GM21447 (cell line): ENCODE measurements at regions not wholly inside any gene's neighbourhood (a gene's known extent, or its start where the extent isn't known, plus 50 kb on each side); places are given as distances from the start of the nearest gene placed in this dataset.

ENCODE experiments used
- ATAC-seq: cut with Tn5 transposase; IDR thresholded peaks from one replicate; pipeline ENCODE4 v1.9.1; 2021; ENCODE audit not compliant: unreplicated experiment

- no peak for ATAC-seq
These were observed 55.7 kb downstream of the CXCR4 start for GRCh38 chr2:136062066-136062837.

DNA sequence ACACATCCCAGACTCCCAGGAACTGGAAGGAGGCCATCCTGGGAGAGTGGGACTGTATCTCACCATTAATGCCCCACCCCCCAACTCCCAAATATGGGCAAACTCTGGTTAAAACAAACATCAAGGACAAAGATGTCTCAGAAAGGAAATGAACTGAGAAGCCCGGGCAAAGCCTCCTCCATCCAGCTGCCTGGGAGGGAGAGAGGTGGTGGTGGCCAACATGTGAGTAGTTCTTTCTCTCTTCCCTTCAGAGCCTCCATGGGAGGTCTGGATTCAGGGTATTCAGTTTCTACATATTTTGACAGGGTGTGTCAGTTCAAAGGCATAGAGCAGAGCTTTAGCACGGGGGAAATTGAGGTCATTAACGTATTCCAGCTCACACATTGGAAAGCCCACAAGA lies 57.5 kb downstream of the CXCR4 start:
- ATAC-seq, result no peak

DNA sequence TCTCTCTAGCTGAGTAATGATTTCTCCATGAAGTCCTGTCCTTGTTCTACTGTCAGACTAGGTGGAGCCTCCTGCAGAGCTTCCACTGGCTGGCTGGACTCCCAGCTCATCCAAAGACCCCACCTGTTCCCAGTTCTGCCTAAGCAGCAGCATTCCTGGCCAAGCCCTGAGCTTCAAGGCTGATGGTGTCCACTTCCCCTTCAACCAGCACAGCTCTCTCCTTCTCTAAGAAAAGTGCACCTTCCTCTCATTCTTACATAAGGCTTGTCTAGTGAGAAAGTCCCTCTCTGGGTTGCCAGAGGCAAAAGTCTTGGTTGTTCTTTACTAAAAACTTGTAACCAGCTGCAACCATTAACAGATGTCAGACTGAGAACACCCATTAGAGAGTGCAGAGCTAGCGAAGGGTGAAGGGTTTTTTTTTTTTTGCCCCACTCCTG lies 58.9 kb downstream of the CXCR4 start:
- peak; percentile 41 for ATAC-seq

DNA sequence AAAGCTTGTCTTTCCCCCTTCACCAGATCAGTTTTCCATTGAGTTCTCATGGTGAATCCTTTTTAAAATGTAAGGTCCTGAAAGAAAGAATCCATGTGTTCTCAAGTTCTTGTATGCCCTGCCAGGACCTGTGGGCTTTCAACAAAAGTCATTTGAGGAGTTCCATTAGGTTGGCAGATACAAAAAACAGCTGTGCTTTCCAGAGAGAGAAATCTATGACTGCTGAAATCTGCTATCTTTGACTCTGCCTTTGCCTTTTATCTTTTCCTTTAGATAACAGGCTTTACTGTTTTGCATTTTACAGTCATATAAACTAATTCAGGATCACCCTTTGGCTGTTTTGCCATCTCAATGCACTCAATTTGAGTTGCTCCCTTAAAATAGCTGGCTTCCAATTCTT lies 59.7 kb downstream of the CXCR4 start:
- no peak for ATAC-seq

DNA sequence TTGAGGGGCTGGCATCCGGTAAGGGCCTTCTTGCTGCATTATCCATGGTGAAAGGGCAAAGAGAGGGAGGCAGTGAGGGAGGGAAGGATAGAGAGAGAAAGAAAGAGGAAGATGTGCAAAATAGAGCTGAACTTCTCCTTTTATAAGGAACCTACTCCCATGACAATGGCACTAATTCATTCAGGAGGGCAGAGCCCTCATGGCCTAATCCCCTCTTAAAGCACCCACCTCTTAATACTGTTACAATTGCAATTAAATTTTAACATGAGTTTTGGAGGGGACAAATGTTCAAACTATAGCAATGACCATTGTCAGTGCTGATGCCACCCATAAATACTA lies 60.2 kb downstream of the CXCR4 start:
- no peak for ATAC-seq

- ATAC-seq, result peak; percentile 39
These were observed 60.7 kb downstream of the CXCR4 start for GRCh38 chr2:136057023-136057801.

DNA sequence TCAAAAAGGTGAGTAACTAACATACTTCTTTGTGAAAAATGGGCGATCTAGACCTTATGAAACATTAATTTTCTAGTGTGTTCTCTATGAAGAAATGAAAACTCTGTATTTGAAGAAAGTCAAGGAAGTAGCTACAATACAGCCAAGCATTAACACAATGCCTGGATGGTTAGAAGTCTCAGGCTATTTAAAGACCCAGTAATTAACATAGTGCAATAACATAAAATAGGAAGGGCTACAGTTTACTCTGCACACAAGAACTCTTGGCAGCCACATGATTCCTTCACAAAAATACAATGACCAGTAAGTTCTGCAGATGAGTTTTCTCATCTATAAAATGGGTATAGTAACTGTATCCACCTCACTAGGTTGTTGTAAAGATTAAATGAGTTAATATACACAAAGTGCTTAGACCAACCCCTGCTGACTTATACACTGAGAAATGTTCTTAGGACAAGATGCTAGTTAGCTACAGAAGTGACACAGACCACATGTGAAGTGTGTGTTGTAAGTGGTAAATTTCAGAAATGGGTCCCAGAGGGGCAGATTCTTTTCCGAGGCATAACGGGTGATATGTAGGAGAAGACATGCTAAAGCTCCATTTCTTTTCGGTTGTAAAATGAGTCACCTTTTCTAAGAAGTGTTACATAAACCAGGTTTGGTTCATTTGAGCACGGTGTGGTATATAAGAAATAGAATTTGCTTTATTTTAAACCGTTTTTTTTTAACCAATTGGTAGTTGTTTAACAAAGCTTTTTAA lies 61.8 kb downstream of the CXCR4 start:
- peak; percentile 32 for ATAC-seq

DNA sequence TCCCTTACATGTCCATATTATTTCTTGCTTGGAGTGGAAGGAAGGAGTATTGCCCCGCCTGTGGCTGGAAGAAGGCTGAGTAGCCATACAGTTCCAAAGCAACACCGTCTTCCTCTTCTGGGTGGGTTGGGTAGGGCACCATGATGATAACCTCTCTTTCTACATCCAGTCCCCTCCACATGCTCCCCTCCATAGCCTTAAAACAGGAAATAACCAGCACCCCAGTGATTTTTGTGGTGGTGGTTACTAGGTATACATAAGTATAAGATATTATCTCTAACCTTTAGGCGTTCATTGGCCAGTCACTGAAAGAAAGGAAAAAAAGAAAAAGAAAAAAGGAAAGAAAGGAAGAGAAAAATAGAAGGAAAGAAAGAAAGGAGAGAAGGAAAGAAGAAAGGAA lies 63.1 kb downstream of the CXCR4 start:
- ATAC-seq, result no peak

GRCh38 chr2:136052369-136053362 lies 65.3 kb downstream of the CXCR4 start:
- peak; percentile 31 for ATAC-seq

DNA sequence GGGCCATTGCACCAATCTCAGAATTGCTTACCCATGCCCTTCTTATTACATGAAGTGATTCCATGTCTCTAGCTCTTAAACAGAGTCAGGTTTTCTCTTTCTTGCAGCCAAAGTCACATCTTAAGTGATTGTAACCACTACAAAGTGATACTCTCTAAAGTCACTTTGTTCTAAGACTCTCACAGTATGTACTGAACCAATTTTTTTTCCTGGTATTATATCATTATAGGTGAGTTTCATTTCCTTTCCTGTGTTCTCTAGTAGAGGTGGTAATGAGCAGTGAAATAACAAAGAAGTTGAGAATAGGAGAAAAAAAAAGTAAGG lies 66.3 kb upstream of the DARS1 start:
- ATAC-seq, result no peak

DNA sequence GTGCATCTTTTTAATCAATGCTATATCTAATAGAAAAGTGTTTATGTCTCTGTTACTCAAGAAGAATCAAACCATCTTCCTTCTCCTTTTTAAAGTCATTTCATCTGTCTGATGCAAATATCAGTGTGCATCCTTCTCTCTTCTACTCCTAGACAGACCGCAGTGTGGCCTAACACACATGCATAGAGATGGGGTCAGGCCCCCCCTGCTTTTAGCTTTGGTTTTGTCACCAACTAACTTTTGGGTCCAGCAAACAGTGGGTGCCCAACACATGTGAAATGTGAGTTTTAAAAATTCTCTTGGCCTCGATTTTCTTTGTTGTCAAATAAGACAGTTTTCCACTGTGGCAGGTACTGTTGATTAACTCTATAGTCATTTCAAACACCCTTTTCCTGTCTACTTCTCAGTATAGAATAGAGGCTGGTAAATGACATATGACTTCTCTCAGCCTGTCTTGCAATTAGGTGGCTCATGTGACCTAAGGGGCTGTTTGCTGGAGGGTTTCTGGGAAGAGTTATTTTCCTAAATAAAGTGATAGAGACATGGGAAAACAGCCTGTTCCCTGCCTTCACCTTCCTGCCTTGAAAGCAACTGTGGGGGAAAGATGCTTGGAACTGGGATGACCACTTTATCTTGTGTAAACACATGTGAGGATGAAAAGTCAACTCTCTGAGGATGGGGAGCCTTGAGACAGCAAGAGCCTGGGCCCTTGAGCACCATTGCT lies 65.7 kb upstream of the DARS1 start:
- ATAC-seq, result peak; percentile 50

DNA sequence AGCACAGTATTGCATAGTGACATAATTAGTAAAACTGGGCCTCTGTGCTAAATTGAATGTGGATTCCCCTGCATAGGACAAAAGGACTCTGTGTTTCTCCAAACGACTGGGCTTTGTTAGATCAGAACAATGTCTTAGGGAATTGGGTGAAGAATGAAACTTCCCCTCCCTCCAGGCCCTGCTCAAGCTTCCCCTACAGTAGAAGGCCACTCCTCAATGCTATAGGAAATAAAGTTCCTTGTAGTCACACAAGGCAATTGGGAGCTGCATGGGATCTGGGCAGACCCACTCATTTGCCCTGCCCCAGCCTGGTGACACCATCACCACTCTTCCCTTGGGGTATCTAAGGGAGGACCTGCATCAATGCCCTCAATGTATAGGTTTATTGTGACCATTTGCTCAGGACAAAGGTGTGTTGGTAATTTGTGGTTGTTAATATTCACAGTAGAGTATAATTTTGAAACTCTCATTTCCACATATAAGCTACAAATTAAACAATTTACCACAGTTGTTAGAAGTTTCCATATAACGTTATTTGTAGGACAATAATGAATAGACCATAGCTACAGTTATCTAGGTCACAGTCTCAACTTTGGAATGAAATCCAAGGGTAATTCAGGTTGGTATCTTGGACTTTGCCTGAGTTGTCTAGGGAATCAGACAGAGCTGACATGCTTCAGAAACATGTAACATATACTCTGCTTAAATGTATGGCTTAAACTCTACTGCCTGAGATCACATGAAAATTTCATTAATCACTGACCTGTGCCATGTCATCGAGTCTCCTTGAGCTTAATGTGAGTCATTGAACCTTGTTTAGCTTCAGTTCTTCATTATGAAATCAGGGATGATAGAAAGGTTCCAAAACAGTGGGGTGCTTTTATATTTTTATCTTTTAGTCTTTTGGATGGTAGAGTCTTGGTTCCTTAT lies 64.8 kb upstream of the DARS1 start:
- ATAC-seq, result no peak

DNA sequence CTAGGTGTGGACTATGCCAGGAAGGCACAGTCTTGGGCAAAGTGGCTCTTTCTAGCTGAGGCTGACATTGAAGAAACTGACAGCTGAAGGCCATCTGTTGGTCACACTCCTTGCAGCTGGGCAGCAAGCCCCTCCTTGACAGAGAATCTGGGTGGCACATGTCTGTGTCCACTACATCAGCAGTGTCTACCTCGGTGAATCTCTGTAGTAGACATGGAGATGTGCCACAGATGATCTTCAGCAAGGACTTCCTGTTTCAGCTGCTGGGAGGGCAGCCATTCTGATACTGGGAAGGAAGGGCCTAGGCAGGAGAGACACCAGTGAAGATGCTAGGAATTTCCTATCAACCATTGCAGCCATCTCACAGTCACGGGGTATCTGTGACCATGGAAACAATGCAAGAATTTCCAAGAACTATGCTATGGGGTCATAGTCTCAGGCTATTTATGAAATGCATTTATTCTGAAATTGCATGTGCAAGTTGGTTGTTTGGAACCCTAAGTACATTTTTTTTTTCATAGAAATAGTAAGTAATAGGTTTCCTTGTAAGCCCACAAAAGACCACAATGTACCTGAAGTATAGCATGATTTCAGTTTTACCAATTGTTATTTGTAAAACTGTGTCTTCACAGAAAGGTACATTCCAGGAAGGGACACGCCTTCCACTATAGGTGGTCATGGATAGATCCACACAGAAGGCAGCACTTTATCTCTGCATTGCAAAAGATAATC lies 63.8 kb upstream of the DARS1 start:
- no peak for ATAC-seq

GRCh38 chr2:136045835-136046570 lies 60.6 kb upstream of the DARS1 start:
- no peak for ATAC-seq

- no peak for ATAC-seq
These were observed 59.9 kb upstream of the DARS1 start for GRCh38 chr2:136045344-136045743.
